ENCODE measurements at regions not wholly inside any gene's neighbourhood (a gene's known extent, or its start where the extent isn't known, plus 50 kb on each side); places are given as distances from the start of the nearest gene placed in this dataset.

- DNase-seq (ENCODE audit: low read depth), result no peak
These were observed 88.1 kb downstream of the TMEM30B start for GRCh38 chr14:61192989-61193388.

GRCh38 chr14:61191733-61192132 lies 89.4 kb downstream of the TMEM30B start:
- no peak for DNase-seq (ENCODE audit: low read depth)

- DNase-seq (ENCODE audit: low read depth), result no peak
These were observed 90.8 kb downstream of the TMEM30B start for GRCh38 chr14:61190341-61190740.

- DNase-seq (ENCODE audit: low read depth), result peak; percentile 74
These were observed 91.9 kb downstream of the TMEM30B start for GRCh38 chr14:61188978-61189808.

- DNase-seq (ENCODE audit: low read depth), result peak; percentile 40
These were observed 92.9 kb downstream of the TMEM30B start for GRCh38 chr14:61188196-61188595.

- DNase-seq (ENCODE audit: low read depth), result no peak
These were observed 93.8 kb downstream of the TMEM30B start for GRCh38 chr14:61187196-61187905.

GRCh38 chr14:61186341-61187195 lies 94.6 kb downstream of the TMEM30B start:
- DNase-seq (ENCODE audit: low read depth), result no peak

GRCh38 chr14:61185534-61185933 lies 95.6 kb downstream of the TMEM30B start:
- no peak for DNase-seq (ENCODE audit: low read depth)

- DNase-seq (ENCODE audit: low read depth), result peak; percentile 94
These were observed 97.0 kb downstream of the TMEM30B start for GRCh38 chr14:61184112-61184511.

- DNase-seq (ENCODE audit: low read depth), result peak; percentile 65
These were observed 97.8 kb downstream of the TMEM30B start for GRCh38 chr14:61183196-61183885.

GRCh38 chr14:61179796-61180398 lies 101.2 kb downstream of the TMEM30B start:
- peak; percentile 82 for DNase-seq (ENCODE audit: low read depth)

GRCh38 chr14:61179061-61179690 lies 102.0 kb downstream of the TMEM30B start:
- DNase-seq (ENCODE audit: low read depth), result peak; percentile 85

- DNase-seq (ENCODE audit: low read depth), result peak; percentile 99
These were observed 102.7 kb downstream of the TMEM30B start for GRCh38 chr14:61178226-61179060.

- DNase-seq (ENCODE audit: low read depth), result peak; percentile 85
These were observed 103.6 kb downstream of the TMEM30B start for GRCh38 chr14:61177279-61178225.

- no peak for DNase-seq (ENCODE audit: low read depth)
These were observed 104.5 kb downstream of the TMEM30B start for GRCh38 chr14:61176686-61177085.

- peak; percentile 66 for DNase-seq (ENCODE audit: low read depth)
These were observed 106.2 kb downstream of the TMEM30B start for GRCh38 chr14:61174987-61175386.

GRCh38 chr14:61174441-61174891 lies 106.7 kb downstream of the TMEM30B start:
- no peak for DNase-seq (ENCODE audit: low read depth)

- DNase-seq (ENCODE audit: low read depth), result no peak
These were observed 109.4 kb downstream of the TMEM30B start for GRCh38 chr14:61171727-61172126.
